CD4-positive, alpha-beta T cell treated with Interferon alpha-2 for 1 hour (primary cell): ENCODE measurements at regions not wholly inside any gene's neighbourhood (a gene's known extent, or its start where the extent isn't known, plus 50 kb on each side); places are given as distances from the start of the nearest gene placed in this dataset.

Source experiments
- DNase-seq, 2 donors: peaks; one replicate each; pipeline ENCODE4 v3.0.0-alpha.2; 2020 to 2022

DNA sequence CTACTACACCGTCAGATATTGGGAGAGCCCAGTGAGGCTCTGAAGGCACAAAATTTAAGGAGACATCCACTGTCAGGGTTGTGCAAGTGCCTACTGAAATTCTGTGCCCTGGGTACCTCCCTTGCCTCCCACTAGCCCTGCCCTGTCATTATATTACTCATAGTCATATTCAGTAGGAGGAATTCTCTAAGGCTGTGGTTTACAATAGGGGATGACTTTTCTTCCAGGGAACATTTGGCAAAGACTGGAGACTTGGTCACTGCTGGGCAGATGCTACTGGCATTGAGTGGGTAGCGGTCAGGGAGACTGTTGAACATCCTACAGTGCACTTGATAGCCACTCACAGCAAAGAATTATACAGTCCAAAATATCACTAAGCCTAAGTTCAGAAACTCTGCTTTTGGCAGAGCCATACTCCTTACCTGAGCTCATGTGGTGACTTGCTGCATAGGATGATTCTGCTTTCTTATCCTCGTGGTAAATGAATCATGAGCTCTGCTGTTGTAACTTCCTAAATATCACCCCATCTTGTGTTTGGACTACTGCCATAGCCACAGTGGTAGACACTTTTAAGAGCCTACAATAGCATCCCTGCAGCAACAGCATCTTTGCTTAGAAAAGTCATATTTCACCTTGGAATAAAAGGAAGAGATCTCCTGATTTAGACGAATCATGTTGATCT lies 563.4 kb upstream of the PLXNA2 start:
- no peak for DNase-seq

DNA sequence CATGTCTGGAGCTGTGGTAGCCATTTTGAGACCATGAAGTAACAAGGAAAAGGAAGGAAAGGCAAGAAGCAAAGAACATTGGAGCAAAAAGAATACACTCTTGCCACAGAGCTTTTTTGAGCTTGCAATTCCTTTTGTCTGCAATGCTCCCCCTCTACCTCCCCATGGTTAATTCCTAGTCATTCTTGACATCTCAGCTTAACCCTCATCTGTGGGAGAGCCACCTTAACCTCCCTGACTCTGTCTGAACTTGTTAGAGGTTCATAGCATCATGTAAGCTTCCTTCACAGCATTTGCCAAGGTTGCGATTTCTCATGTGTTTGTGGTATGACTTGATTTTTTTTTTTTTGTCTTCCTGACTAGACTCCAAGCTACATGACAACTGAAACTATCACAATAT lies 564.1 kb upstream of the PLXNA2 start:
- DNase-seq: no peak

- no peak for DNase-seq
Observed at GRCh38 chr1:208809876-208810275, 565.7 kb upstream of the PLXNA2 start.

DNA sequence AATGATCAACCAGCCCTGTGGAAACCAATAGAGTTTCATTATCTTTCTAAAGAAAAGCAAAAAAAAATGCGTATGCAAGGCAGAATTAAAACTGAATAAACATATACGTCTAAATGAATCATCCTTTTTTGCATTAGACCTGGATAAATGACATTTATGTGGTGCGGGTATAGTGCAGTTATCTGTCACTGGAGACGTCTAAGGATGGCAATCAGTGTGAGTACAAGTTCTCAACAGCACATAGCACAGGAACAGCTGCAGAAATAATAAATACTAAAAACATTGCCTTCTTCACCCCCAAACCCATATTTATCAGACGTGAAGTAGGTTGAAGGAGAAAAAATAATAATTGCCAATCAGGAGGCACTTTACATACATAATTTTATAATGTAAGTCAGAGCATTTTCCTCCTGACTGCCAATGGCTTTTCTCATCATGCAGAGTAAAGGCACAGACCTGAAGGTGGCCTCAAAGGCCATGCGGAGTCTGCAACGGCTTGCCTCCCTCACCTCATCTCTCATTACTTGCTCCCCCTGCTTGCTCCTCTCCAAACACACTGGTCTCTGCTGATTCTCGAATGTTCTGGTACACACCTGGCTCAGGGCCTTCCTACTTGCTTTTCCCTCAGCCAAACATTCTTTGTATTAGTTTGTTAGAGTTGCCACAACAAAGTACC lies 574.7 kb upstream of the PLXNA2 start:
- DNase-seq: no peak

DNA sequence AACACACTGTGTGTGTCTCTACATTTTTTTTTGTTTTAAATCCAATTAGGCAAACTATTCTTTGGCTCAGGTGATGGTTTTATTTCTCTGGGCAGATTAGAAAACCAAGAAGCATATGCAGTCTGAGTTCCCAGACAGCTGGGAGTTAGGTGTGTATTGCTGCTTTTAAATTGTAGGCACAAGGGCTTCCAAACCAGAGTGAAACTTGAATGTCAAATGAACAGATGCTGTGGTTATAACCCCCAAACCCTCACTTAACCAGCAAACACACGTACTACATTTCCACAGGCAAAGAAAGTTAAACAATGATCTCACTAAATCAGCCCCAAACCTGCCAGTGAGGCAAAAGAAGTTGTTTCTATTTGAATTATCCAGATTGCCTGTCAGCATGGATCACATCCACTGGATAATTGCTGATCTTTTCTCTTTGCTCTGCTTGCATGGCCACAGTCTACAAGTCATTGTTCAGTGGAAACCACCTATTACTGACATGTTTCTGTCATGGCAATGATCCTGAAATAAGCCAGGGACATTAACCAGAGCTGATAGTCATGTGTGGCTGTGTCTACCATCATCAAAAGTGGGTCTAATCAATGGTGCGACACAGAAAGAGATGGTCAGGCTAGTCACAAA lies 576.5 kb upstream of the PLXNA2 start:
- no peak for DNase-seq

- DNase-seq: no peak
Observed at GRCh38 chr1:208821939-208822338, 577.8 kb upstream of the PLXNA2 start.

DNA sequence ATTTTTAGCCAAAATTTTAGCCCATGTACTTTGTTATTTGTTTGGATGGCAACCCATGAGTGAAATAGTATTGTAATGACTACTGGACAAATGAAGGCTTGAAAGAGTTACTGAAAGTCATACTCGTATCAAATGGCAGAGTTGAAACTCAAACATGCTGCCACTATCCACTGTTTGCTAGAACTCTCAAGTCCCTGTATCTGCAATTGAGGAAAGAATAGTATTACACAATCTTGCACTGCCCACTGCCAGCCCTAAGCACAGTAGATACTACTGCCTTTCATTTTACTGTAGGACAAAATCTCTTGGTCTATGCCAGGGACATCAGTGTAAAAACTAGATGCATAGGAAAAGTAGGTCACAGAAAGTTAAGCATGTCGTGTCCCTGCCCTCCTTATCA lies 581.1 kb upstream of the PLXNA2 start:
- no peak for DNase-seq

DNA sequence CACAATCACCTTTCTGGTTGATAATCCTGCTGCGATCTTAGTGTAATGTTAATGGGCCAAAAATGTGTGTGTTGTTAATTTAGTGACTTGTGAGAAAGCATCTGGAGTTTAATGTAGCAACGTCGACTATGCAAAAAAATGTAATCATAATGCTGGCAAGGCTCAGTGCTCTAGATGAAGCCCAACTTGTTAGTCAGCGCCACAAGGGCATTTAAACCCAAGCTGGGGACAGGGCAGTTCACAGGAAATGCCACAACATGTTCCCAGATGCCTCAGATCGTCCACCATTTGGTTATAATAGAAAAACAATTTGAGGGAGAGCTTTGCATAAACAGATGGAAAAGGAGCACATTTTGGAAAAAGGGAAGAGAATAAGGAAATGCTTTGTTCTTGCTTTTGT lies 585.4 kb upstream of the PLXNA2 start:
- no peak for DNase-seq

DNA sequence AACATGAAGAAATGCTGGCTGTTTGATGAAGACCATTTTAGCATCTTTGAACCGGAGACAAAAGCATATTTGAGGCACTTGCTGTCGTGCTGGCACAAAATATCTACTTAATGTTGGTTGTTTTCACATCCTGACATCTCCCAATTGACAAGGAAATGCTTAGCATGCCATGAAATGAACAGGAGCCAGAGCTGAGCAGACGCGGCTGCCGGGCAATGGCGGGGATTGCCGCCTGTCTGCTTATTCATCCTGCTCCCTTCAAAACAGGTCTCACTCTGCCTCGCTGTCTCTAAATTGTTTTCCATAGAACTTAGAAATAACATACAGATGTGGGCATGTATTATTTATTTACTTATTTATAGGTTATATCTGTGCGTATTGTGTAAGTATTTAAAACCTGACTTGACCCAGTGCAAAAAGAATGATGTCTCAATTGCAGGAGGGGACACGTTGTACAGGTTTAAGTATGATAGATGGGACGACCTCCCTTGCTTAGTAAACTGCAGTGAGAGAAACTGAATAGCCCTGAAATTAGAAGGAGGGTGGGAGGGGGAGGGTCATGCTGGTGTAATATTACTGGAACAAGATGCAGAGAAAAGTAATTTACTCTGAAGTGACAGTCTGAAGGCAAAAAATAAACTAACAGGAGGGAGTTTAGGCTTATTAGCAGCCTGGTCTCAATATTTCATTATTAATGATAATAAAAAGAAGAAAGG lies 590.4 kb upstream of the PLXNA2 start:
- no peak for DNase-seq

DNA sequence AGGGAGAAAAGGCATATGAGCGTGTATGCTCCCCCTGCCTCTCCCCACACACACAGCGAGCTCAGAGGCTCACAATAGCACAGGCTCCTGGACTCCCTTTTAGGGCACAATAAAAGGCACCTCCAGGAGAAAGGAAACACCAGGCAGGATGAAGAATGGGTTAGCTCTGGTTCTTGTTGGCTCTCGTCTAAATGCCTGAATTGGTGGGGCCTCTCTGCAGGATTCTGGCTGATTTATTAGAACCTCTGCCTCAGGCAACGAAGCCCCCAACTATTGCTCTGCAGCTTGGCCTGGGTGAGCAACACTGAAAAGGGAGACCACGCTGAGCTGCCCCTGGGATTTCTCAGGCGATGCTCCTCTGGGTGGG lies 590.9 kb upstream of the PLXNA2 start:
- no peak for DNase-seq

- DNase-seq: no peak
Observed at GRCh38 chr1:208835781-208836180, 591.6 kb upstream of the PLXNA2 start.

DNA sequence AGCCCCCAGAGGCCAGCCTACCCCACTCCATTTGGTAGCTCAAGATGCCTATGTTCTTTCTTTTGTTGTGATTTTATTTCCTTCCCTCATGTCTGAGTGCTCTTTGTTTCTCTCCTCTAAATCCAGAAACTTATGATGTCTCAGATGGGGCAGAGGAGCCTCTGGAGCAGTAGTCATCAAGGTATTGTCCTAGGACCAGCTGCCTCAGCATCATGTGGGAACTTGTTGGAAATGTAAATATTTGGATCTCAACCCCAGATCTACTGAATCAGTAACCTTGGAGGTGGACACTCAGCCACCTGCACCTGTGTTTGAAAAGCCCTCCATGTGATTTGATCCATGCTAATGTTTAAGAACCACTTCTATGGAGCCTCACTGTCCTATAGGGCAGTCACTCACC lies 593.1 kb upstream of the PLXNA2 start:
- DNase-seq: no peak

- no peak for DNase-seq
Observed at GRCh38 chr1:208841436-208841835, 597.3 kb upstream of the PLXNA2 start.

DNA sequence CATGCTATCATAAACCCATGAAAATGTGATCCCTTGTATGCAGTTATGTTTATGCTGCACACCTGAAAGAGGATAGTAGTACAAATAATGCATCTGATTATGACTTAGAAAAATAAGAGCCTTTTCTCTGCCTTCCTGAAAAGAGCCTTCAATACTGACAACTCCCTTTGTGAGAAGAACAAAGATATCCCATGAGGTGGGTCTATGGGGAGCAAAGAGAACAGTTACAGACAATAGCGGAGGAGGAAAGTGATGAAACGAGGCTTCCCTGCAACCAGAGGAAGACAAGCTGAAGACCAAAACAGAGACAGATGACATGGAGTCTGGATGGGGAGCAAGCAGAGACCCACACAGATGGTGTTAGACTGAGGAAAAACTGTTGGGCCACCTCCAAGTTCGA lies 598.3 kb upstream of the PLXNA2 start:
- no peak for DNase-seq

- no peak for DNase-seq
Observed at GRCh38 chr1:208844158-208844557, 600.0 kb upstream of the PLXNA2 start.

GRCh38 chr1:208848854-208849253 lies 604.7 kb upstream of the PLXNA2 start:
- DNase-seq: no peak

DNA sequence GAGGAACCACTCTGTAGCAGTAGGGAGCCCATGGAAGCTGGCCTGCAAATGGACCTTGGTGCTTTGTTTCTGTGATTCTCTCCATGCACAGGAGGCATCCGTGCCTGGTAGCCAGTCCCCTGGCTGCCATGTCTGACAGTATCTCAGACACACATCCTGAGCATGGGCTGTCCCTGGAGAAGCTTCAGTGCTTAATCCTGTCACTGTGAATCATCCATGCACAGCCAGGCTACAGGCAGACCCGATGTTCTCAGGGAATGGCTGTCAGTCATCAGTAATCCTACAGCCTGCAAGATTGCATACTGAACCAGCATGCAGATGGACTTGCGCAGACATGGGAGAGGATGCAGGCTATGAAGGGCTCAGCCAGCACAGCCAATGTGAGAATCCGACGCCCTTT lies 606.3 kb upstream of the PLXNA2 start:
- no peak for DNase-seq

- DNase-seq: no peak
Observed at GRCh38 chr1:208851366-208851765, 607.2 kb upstream of the PLXNA2 start.

- DNase-seq: no peak
Observed at GRCh38 chr1:208852911-208853310, 608.7 kb upstream of the PLXNA2 start.

GRCh38 chr1:208855403-208855802 lies 611.2 kb upstream of the PLXNA2 start:
- no peak for DNase-seq

DNA sequence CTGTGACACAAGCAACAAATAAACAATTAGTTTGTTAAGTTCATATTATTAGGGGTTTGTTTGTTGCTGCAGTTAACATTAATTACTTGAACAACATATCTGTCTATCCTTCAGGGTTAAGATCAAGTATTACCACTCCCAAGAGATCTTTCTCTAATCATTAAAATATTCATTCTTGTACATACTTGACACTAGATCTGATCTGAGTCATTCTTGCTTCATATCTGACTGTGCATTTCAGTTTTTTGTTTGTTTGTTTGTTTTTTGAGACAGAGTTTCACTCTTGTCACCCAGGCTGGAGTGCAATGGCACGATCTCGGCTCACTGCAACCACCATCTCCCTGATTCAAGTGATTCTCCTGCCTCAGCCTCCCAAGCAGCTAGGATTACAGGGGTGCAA lies 613.3 kb upstream of the PLXNA2 start:
- no peak for DNase-seq

DNA sequence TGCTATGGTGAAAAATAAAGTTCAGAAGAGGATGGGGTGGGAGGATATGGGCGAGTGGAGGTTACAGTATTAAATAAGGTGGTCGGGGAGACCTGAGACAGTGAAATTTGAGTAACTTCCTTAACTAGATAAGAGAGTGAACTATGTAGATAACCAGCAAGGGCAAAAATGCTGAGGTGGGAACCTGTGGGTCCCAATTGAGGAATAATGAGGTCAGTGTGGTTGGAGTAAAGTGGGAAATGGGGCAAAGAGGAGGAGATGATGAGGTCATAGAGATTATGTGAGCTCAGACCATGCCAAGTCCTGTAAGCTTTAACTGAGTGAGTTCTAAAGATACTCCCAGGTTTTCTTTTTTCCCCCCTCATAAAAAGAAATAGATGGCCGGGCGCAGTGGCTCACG lies 614.6 kb upstream of the PLXNA2 start:
- DNase-seq: no peak

DNA sequence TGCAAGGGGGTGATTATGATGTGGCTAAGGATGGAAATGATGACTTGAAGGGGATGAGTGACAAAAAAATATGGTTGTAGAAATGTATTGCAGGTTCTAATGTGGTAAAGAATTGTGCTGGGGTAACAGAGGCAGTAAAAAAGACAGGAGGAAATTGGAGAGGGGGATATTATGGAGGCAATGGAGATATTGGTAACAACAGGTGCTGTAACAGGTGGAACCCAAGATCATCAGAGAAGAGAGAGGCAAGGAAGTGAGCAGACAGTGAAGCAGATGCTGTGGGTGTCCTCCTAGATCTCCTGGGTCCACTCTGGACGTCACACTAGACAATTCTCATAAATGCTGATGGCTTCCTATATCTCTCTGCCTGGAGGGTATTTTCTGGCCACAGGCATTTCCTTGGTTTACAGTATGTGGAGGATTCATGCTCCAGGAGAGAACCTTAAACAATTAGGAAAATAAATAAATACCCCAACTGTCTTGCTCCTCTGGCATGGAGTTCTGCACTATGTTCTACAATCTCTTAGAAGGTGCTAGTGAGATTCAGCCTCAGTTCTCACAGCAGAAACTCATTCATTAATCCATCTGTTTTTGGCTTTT lies 620.3 kb upstream of the PLXNA2 start:
- DNase-seq: no peak
